ENCODE measurements at regions not wholly inside any gene's neighbourhood (a gene's known extent, or its start where the extent isn't known, plus 50 kb on each side); places are given as distances from the start of the nearest gene placed in this dataset.

GRCh38 chr6:1113916-1114540 lies 197.9 kb upstream of the FOXQ1 start:
- TF ChIP-seq CTCF (IDR thresholded peaks at IDR 0.05) (no peak), POLR2A (IDR thresholded peaks at IDR 0.05) (no peak), POLR2AphosphoS5 (IDR thresholded peaks at IDR 0.05) (no peak)
